ENCODE measurements at regions not wholly inside any gene's neighbourhood (a gene's known extent, or its start where the extent isn't known, plus 50 kb on each side); places are given as distances from the start of the nearest gene placed in this dataset.
"Not testable (repeated sequence)": the region's sequence is repeated elsewhere in the genome, so short reads cannot be mapped to it uniquely, and the experiment has no call there.

- DNase-seq, result no peak
Measured at GRCh38 chr21:35512346-35512745, 463.2 kb upstream of the RUNX1 start.

GRCh38 chr21:35511696-35512162 lies 462.6 kb upstream of the RUNX1 start:
- no peak for DNase-seq

GRCh38 chr21:35510957-35511695 lies 462.0 kb upstream of the RUNX1 start:
- DNase-seq, result peak; percentile 16

- DNase-seq, result no peak
Measured at GRCh38 chr21:35510294-35510693, 461.2 kb upstream of the RUNX1 start.

- DNase-seq, result no peak
Measured at GRCh38 chr21:35509001-35509704, 460.1 kb upstream of the RUNX1 start.

GRCh38 chr21:35508139-35508888 lies 459.2 kb upstream of the RUNX1 start:
- DNase-seq, result peak; percentile 11

- DNase-seq, result no peak
Measured at GRCh38 chr21:35507181-35507759, 458.2 kb upstream of the RUNX1 start.

GRCh38 chr21:35506771-35507170 lies 457.7 kb upstream of the RUNX1 start:
- no peak for DNase-seq

GRCh38 chr21:35506352-35506751 lies 457.2 kb upstream of the RUNX1 start:
- DNase-seq, result no peak

GRCh38 chr21:35504951-35505466 lies 455.9 kb upstream of the RUNX1 start:
- no peak for DNase-seq

- no peak for DNase-seq
Measured at GRCh38 chr21:35504277-35504676, 455.2 kb upstream of the RUNX1 start.

GRCh38 chr21:35503671-35504070 lies 454.6 kb upstream of the RUNX1 start:
- no peak for DNase-seq

GRCh38 chr21:35502821-35503220 lies 453.7 kb upstream of the RUNX1 start:
- no peak for DNase-seq

- DNase-seq, result not testable (repeated sequence)
Measured at GRCh38 chr21:35497522-35497921, 448.4 kb upstream of the RUNX1 start.

- no peak for DNase-seq
Measured at GRCh38 chr21:35491920-35492678, 443.0 kb upstream of the RUNX1 start.

GRCh38 chr21:35491114-35491513 lies 442.0 kb upstream of the RUNX1 start:
- no peak for DNase-seq

- DNase-seq, result no peak
Measured at GRCh38 chr21:35489389-35489980, 440.4 kb upstream of the RUNX1 start.

GRCh38 chr21:35488946-35489345 lies 439.8 kb upstream of the RUNX1 start:
- no peak for DNase-seq

GRCh38 chr21:35485364-35485763 lies 436.3 kb upstream of the RUNX1 start:
- DNase-seq, result no peak

GRCh38 chr21:35484851-35485250 lies 435.7 kb upstream of the RUNX1 start:
- DNase-seq, result no peak

GRCh38 chr21:35484032-35484431 lies 434.9 kb upstream of the RUNX1 start:
- DNase-seq, result no peak
